GM18519 (cell line): ENCODE measurements at regions not wholly inside any gene's neighbourhood (a gene's known extent, or its start where the extent isn't known, plus 50 kb on each side); places are given as distances from the start of the nearest gene placed in this dataset.

Experiments used
- ATAC-seq: cut with Tn5 transposase; IDR thresholded peaks from one replicate; pipeline ENCODE4 v1.9.1; 2021; ENCODE audit warnings: mild to moderate bottlenecking, moderate library complexity; ENCODE audit not compliant: unreplicated experiment, low FRiP score

- ATAC-seq = no peak
These were observed 130.5 kb upstream of the ITGA4 start for GRCh38 chr2:181326661-181327060.

GRCh38 chr2:181330286-181330685 is 126.9 kb upstream of the ITGA4 start:
- ATAC-seq = no peak

DNA sequence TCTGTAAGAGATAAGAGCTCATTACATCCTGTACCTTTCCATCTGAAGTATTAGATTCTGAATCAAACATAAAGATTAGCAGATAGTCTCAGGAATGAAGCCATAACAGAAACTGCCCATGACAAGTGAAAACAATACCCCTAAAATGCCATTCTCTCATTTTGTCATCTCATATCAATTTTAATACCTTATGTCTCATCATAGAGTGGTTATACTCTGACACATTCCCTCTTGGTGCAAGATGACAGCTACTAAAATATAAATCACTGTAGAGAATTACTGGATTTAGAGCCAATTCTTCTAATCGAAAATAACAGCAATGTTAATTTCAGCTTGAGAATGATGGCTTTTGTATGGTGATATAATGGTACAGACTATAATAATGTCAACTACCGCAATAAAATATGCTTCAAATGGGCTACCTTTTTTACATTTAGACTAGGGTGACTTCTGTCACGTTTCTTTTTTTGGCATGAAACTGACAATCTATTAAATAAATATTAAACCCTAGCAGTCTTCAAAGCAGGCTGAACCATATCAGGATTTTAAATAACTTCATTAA is 125.1 kb upstream of the ITGA4 start:
- ATAC-seq = no peak

GRCh38 chr2:181334158-181334826 is 122.9 kb upstream of the ITGA4 start:
- ATAC-seq = peak; percentile 52

DNA sequence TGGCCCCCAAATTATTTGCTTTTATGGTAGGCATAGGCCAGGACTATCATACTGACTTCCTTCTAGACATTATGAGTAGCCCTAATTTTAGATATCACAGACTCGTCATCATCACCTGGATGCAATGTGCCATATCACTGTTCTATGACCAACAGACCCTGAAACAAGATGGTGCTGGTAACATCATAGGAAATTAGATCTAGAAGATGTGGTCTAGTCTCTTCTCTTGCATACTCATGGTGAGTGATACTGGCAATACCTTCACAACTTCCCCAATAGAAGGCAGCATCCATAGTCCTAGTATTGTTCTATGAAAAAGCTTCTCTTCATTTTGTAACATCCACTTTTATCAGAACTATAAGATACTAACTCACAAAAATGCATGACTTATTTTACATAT is 116.3 kb upstream of the ITGA4 start:
- no peak for ATAC-seq

- no peak for ATAC-seq
These were observed 115.2 kb upstream of the ITGA4 start for GRCh38 chr2:181341855-181342600.

GRCh38 chr2:181348107-181348837 is 108.9 kb upstream of the ITGA4 start:
- ATAC-seq = peak; percentile 86

DNA sequence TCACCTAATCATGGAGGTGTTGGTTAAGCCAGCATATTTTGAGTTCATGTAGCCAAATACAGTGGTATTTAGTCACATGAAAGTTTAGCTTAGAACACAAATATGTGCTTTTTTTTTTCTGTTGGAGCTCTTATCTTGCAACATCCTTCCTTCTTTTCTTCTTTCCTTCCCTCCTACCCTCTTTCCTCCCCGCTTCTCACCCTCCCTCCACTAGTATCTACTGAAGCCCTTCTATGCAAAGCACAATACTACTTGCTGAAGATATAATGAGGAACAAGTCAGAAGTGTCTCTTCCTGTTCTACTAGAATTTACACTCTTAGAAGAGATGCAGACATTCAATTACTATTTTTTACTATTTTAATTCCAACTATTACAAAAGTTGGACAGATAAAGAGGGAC is 105.0 kb upstream of the ITGA4 start:
- ATAC-seq = no peak

GRCh38 chr2:181354626-181355025 is 102.6 kb upstream of the ITGA4 start:
- ATAC-seq = no peak

DNA sequence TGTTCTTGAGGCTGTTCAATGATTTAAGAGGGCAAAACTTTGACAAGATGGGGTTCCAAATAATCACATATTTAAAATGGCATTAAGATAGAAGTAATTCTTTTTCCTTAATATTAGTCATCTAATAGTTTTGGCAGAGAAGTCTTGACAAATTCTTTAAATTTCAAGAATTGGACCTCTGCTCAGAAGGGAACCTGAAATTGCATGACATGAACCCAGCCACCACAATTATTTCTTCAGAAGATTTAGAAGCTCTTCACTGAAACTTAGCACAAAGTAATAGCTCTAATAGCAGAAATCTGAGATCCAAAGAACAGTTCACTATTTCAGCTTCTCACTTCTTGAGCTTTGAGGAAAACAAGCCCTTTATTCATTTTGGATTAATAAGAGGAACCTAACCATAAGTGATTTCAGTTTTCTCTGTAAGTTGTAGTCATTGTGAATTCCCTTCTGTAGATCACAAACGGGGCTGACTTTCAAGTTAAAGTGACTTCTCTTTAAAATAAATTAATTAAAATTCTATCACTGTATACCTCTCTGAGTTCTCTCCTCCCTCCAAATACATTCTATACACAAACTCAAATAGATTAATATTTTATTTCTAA is 100.6 kb upstream of the ITGA4 start:
- no peak for ATAC-seq

GRCh38 chr2:181357979-181358378 is 99.2 kb upstream of the ITGA4 start:
- no peak for ATAC-seq

GRCh38 chr2:181362561-181362960 is 94.6 kb upstream of the ITGA4 start:
- no peak for ATAC-seq

DNA sequence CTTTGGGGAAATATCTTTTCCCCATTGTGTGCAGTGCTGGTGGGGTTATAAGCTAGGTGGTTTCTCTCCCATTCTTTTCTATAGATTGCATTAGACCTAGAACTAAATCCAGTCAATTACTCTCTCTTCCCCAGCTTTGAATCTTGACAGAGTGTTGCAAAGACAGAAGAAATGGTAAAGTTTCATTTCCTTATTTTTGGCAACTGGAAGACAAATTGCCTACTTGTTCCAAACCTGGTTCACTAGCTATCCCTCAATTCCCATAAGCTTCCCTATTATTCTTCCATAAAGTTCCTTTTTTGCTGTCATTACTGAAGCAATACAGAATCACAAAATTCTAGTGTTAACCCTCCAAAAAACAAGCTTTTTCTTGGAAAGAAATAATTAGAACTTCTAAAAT is 94.0 kb upstream of the ITGA4 start:
- ATAC-seq = no peak

GRCh38 chr2:181364492-181365170 is 92.6 kb upstream of the ITGA4 start:
- no peak for ATAC-seq

DNA sequence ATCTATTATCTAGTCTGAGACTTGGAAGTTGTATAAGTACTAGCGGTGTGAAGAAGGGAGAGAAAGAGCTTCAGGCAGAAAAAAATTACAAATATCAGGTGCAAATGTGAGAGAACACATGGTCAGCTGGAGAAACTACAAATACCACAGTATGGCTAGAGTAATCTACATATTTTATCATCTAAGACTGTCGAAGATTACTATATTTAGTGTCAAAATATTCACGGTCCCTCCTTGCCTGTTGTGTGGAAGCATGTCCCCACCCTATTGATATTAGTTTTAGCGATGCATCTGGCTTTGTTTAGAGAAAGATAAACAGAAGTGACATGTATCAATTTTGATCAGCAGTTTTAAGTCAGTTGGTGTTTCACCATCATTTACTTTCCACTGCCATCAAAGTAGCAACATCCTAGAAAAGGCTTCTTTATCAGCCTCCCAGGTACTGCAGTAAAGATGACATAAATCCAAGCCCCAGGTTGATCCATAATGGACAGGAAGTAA is 90.5 kb upstream of the ITGA4 start:
- ATAC-seq = no peak

DNA sequence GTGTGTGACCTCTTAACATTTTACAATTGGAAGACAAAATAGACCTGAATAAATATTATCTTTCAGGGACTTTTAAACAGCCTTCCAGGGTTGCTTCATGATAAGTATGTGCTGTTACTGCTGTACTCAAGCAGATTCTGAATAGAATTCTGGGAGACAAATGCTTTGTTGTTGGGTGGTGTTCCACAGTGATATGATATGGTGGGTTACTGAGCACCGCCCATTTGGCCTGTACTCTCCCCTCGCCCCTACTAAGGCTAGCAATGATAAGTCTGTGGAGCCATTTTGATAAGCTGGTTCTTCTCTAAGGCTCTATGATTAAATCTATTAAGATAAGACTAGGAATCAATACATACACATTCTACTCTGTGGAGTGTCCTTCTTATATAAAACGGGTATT is 89.8 kb upstream of the ITGA4 start:
- no peak for ATAC-seq

- ATAC-seq = no peak
These were observed 89.2 kb upstream of the ITGA4 start for GRCh38 chr2:181367906-181368435.

- no peak for ATAC-seq
These were observed 87.1 kb upstream of the ITGA4 start for GRCh38 chr2:181370126-181370525.

- no peak for ATAC-seq
These were observed 86.0 kb upstream of the ITGA4 start for GRCh38 chr2:181371195-181371594.
